ENCODE measurements at regions not wholly inside any gene's neighbourhood (a gene's known extent, or its start where the extent isn't known, plus 50 kb on each side); places are given as distances from the start of the nearest gene placed in this dataset.

- Histone ChIP-seq H3K9me3 (ENCODE audit: control insufficient read depth, insufficient read depth, low read length) (no peaks in the 10 kb centered on the region), H3K27me3 (ENCODE audit: control insufficient read depth, insufficient read depth, low read length) (no peaks in the 10 kb centered on the region), H3K4me3 (ENCODE audit: low read length) (no peak overlapping the region), H3K4me1 (ENCODE audit: control insufficient read depth, insufficient read depth, low read length) (no peaks in the 10 kb centered on the region), H3K27ac (ENCODE audit: low read length) (no peak overlapping the region), H3K36me3 (ENCODE audit: control insufficient read depth, insufficient read depth, low read length) (no peaks in the 10 kb centered on the region)
- Mint-ChIP-seq H3K27ac (no peak overlapping the region), H3K4me3 (no peak overlapping the region), H3K4me1 (no peaks in the 10 kb centered on the region), H3K36me3 (no peaks in the 10 kb centered on the region), H3K27me3 (ENCODE audit: low read depth in 2 of 2) (no peaks in the 10 kb centered on the region), H3K9me3 (no peaks in the 10 kb centered on the region)
- intact Hi-C loops (cut with micrococcal nuclease) = no loop called here
- 97% methylated on average over 7 of the region's 7 CpGs for WGBS (ENCODE audit: insufficient coverage)
- ATAC-seq = no peak
- no peak for DNase-seq
- TF ChIP-seq CTCF (IDR thresholded peaks at IDR 0.05) = no peak
Observed at GRCh38 chr5:116769470-116769869, 194.8 kb upstream of the SEMA6A start.

GRCh38 chr5:116766470-116766947 lies 191.9 kb upstream of the SEMA6A start:
- Mint-ChIP-seq H3K4me1 (no peaks in the 10 kb centered on the region), H3K4me3 (no peak overlapping the region), H3K27me3 (ENCODE audit: low read depth in 2 of 2) (no peaks in the 10 kb centered on the region), H3K27ac (no peak overlapping the region), H3K9me3 (no peaks in the 10 kb centered on the region), H3K36me3 (no peaks in the 10 kb centered on the region)
- DNase-seq (no peak), ATAC-seq (no peak)
- Histone ChIP-seq H3K4me3 (ENCODE audit: low read length) (no peak overlapping the region), H3K27ac (ENCODE audit: low read length) (no peak overlapping the region), H3K36me3 (ENCODE audit: control insufficient read depth, insufficient read depth, low read length) (no peaks in the 10 kb centered on the region), H3K27me3 (ENCODE audit: control insufficient read depth, insufficient read depth, low read length) (no peaks in the 10 kb centered on the region), H3K4me1 (ENCODE audit: control insufficient read depth, insufficient read depth, low read length) (no peaks in the 10 kb centered on the region), H3K9me3 (ENCODE audit: control insufficient read depth, insufficient read depth, low read length) (no peaks in the 10 kb centered on the region)
- TF ChIP-seq CTCF (IDR thresholded peaks at IDR 0.05) = no peak
- 85% methylated on average over 6 of the region's 6 CpGs for WGBS (ENCODE audit: insufficient coverage)
- intact Hi-C loops (cut with micrococcal nuclease) = no loop called here

- Histone ChIP-seq H3K27me3 (ENCODE audit: control insufficient read depth, insufficient read depth, low read length) (no peaks in the 10 kb centered on the region), H3K4me1 (ENCODE audit: control insufficient read depth, insufficient read depth, low read length) (no peaks in the 10 kb centered on the region), H3K27ac (ENCODE audit: low read length) (no peak overlapping the region), H3K36me3 (ENCODE audit: control insufficient read depth, insufficient read depth, low read length) (no peaks in the 10 kb centered on the region), H3K9me3 (ENCODE audit: control insufficient read depth, insufficient read depth, low read length) (no peaks in the 10 kb centered on the region), H3K4me3 (ENCODE audit: low read length) (no peak overlapping the region)
- Mint-ChIP-seq H3K27me3 (ENCODE audit: low read depth in 2 of 2) (no peaks in the 10 kb centered on the region), H3K36me3 (no peaks in the 10 kb centered on the region), H3K9me3 (no peaks in the 10 kb centered on the region), H3K27ac (no peak overlapping the region), H3K4me3 (no peak overlapping the region), H3K4me1 (no peaks in the 10 kb centered on the region)
- TF ChIP-seq CTCF (IDR thresholded peaks at IDR 0.05) = no peak
- no CpG with 5 or more reads among the region's 1 CpG for WGBS (ENCODE audit: insufficient coverage)
- DNase-seq (no peak), ATAC-seq (no peak)
- intact Hi-C loops (cut with micrococcal nuclease) = no loop called here
Observed at GRCh38 chr5:116765441-116765840, 190.8 kb upstream of the SEMA6A start.

GRCh38 chr5:116764941-116765340 lies 190.3 kb upstream of the SEMA6A start:
- DNase-seq = no peak
- no peak for ATAC-seq
- no peak overlapping the region for H3K4me3 ChIP-seq (ENCODE audit: low read length)
- Mint-ChIP-seq H3K4me3 (no peak overlapping the region), H3K4me1 (no peaks in the 10 kb centered on the region), H3K9me3 (no peaks in the 10 kb centered on the region), H3K27ac (no peak overlapping the region), H3K36me3 (no peaks in the 10 kb centered on the region), H3K27me3 (ENCODE audit: low read depth in 2 of 2) (no peaks in the 10 kb centered on the region)
- TF ChIP-seq CTCF (IDR thresholded peaks at IDR 0.05) = no peak
- H3K36me3 ChIP-seq (ENCODE audit: control insufficient read depth, insufficient read depth, low read length) = no peaks in the 10 kb centered on the region
- WGBS (ENCODE audit: insufficient coverage) = 88% methylated on average over 2 of the region's 2 CpGs
- no peak overlapping the region for H3K27ac ChIP-seq (ENCODE audit: low read length)
- H3K27me3 ChIP-seq (ENCODE audit: control insufficient read depth, insufficient read depth, low read length) = no peaks in the 10 kb centered on the region
- intact Hi-C loops (cut with micrococcal nuclease) = no loop called here
- H3K4me1 ChIP-seq (ENCODE audit: control insufficient read depth, insufficient read depth, low read length) = no peaks in the 10 kb centered on the region
- H3K9me3 ChIP-seq (ENCODE audit: control insufficient read depth, insufficient read depth, low read length) = no peaks in the 10 kb centered on the region
